Heart left ventricle (tissue), 13 donors: ENCODE measurements at regions not wholly inside any gene's neighbourhood (a gene's known extent, or its start where the extent isn't known, plus 50 kb on each side); places are given as distances from the start of the nearest gene placed in this dataset.

Experiments used
- CTCF ChIP-seq, 12 donors: fragments of 200-600 bp; sonication (generic) in 4 of 12; IDR thresholded peaks; one replicate each; pipeline versions ENCODE4 v1.5.0 to v1.8.0; 2018 to 2022; ENCODE audit warnings: antibody characterized with exemption in 12 of 12, mild to moderate bottlenecking in 5 of 12
- POLR2A ChIP-seq, 2 donors: fragments of 450-650 bp; IDR thresholded peaks; one replicate each; pipeline ENCODE4 v1.6.1; 2017; ENCODE audit warnings: antibody characterized with exemption in 2 of 2, mild to moderate bottlenecking in 2 of 2, moderate library complexity in 2 of 2
- donor health status: ischemic (EF 13 %, LVEDD 7.1; RV severe dilation, severe dysfunction).
- donor health status: DM: no; HTN: yes; CAD: no.
- donor health status: DM: no; HTN: no; CAD: no.
- donor health status: ischemic (EF 25% LVEDD 6.9; RV normal size, moderate dysfunction).
- donor health status: ischemic (EF 25% LVEDD 5.7; RV mildly dilated, moderate dysfunction).
- donor health status: ischemic (EF 35%, LVEDD 5.7; RV mildly dilated, moderate dysfunction).
- donor health status: nonischemic (EF 11% LVEDD 7.7; RV severe dilation, severe dysfunction).
- donor health status: DM: yes; HTN: yes; CAD: no.
- donor health status: PGD.
- donor health status: ischemic (EF 29% LVEDD 5.4; RV normal size, mild dysfunction).
- donor health status: nonischemic (EF 23%, LVEDD 6.1; RV moderate dilation, normal function).

GRCh38 chr18:73313476-73313875 lies 445.7 kb upstream of the NETO1 start:
- TF ChIP-seq POLR2A (IDR thresholded peaks at IDR 0.05) (no peak), CTCF (IDR thresholded peaks at IDR 0.05) (no peak)
